ENCODE measurements at regions not wholly inside any gene's neighbourhood (a gene's known extent, or its start where the extent isn't known, plus 50 kb on each side); places are given as distances from the start of the nearest gene placed in this dataset.

DNA sequence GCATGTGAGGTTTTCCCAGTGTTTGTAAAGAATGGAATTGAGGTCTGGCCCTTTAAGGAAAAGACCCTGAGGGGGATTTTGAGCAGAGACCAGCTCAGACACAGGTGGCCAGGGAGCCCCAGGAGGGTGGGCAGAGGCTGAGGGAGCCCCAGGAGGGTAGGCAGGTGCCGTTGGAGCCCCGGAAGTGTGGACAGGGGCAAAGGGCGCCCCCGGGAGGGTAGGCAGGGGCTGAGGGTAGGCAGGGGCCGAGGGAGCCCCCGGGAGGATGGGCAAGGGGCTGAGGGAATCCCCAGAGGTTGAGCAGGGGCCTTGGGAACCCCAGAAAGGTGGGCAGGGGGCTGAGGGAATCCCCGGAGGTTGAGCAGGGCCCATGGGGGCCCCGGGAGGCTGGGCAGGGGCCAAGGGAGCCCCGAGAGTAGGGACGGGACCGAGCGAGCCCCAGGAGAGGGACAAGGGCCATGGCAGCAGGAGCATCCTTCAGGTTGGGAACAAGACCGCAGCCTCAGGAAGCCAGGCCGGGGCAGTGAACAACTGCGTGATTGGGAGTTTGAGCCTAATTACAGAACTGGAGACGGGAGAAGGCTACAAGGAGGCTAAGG, 292.0 kb downstream of the BRD1 start:
- no peak overlapping the region for H3K4me3 ChIP-seq (ENCODE audit: low read depth, low read length)

DNA sequence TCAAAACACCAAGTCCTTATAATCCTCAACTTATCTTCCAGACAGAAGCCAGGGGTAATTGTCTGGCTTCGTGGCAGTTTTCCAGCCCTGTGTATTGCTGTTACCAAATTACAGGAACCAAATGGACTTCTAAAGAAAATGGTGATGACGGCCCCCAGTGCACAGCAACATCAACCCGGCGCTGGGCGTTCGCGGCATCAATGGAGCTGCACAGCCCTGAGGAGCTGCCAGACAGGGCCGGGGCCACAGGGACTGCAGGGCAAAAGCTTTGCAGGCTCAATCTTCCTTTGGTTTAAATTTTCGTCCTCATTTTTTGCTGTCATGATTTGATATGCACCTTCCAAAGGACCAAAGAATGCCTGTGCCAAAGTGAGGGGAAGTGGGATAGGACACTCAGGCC, 292.5 kb downstream of the BRD1 start:
- TF ChIP-seq, protein P1, sequence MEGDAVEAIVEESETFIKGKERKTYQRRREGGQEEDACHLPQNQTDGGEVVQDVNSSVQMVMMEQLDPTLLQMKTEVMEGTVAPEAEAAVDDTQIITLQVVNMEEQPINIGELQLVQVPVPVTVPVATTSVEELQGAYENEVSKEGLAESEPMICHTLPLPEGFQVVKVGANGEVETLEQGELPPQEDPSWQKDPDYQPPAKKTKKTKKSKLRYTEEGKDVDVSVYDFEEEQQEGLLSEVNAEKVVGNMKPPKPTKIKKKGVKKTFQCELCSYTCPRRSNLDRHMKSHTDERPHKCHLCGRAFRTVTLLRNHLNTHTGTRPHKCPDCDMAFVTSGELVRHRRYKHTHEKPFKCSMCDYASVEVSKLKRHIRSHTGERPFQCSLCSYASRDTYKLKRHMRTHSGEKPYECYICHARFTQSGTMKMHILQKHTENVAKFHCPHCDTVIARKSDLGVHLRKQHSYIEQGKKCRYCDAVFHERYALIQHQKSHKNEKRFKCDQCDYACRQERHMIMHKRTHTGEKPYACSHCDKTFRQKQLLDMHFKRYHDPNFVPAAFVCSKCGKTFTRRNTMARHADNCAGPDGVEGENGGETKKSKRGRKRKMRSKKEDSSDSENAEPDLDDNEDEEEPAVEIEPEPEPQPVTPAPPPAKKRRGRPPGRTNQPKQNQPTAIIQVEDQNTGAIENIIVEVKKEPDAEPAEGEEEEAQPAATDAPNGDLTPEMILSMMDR (IDR thresholded peaks at IDR 0.05; ENCODE audit: low read depth, low read length, missing control alignments) = no peak

More for the DNA sequence above, 292.0 kb downstream of the BRD1 start:
- TF ChIP-seq, protein P1 (IDR thresholded peaks at IDR 0.05; ENCODE audit: low read depth, low read length, missing control alignments) = no peak
- in situ Hi-C loops (cut with HindIII; ENCODE audit: low sequenced_read_pairs) = no loop called here
- DNase-seq (ENCODE audit: low read depth) = no peak

DNA sequence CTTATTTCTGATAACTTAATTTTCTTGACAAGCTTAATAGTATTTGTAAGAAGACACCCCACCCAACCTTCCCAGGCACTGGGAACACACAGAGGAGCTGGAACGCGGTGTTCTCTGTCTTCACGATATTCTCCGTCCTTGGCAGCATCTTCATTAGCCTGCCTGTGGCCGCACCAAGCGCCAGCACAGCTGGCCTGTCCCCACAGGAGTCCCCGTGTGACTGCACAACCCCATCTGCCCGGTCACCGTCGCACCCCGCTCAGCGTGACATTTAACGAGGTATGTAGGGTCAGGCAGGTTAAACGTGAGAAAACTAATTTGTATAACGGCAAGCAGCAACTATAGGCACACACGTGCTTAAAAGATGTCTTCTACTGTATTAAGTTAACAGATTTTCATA, 293.3 kb downstream of the BRD1 start:
- TF ChIP-seq, protein P1 (IDR thresholded peaks at IDR 0.05; ENCODE audit: low read depth, low read length, missing control alignments) = no peak
- in situ Hi-C loops (cut with HindIII; ENCODE audit: low sequenced_read_pairs) = no loop called here
- DNase-seq (ENCODE audit: low read depth) = no peak
- H3K4me3 ChIP-seq (ENCODE audit: low read depth, low read length) = no peak overlapping the region

More for the DNA sequence above, 292.5 kb downstream of the BRD1 start:
- in situ Hi-C loops (cut with HindIII; ENCODE audit: low sequenced_read_pairs) = no loop called here
- no peak for DNase-seq (ENCODE audit: low read depth)
- no peak overlapping the region for H3K4me3 ChIP-seq (ENCODE audit: low read depth, low read length)

DNA sequence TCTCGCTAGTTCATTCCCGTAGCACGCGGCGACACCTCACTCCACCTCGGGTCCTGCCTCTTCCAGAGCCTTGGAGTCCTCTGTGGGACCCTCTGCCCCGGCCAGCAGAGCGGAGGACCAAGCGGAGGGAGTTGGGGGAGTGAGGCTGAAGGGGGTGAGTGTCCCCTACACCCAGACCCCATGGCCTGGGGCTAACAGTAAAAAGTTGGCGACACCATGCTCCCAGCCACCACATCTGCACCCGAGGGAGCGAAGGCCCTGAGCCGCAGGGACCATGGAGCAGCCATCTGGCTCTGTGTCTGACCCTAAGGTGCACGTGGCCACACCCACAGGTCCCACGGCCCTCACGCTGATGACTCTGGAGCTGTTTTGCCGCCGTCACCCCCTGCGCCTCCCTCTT, 293.8 kb downstream of the BRD1 start:
- TF ChIP-seq, protein P1 (IDR thresholded peaks at IDR 0.05; ENCODE audit: low read depth, low read length, missing control alignments) = no peak
- DNase-seq (ENCODE audit: low read depth) = no peak
- no peak overlapping the region for H3K4me3 ChIP-seq (ENCODE audit: low read depth, low read length)
- in situ Hi-C loops (cut with HindIII; ENCODE audit: low sequenced_read_pairs) = no loop called here

DNA sequence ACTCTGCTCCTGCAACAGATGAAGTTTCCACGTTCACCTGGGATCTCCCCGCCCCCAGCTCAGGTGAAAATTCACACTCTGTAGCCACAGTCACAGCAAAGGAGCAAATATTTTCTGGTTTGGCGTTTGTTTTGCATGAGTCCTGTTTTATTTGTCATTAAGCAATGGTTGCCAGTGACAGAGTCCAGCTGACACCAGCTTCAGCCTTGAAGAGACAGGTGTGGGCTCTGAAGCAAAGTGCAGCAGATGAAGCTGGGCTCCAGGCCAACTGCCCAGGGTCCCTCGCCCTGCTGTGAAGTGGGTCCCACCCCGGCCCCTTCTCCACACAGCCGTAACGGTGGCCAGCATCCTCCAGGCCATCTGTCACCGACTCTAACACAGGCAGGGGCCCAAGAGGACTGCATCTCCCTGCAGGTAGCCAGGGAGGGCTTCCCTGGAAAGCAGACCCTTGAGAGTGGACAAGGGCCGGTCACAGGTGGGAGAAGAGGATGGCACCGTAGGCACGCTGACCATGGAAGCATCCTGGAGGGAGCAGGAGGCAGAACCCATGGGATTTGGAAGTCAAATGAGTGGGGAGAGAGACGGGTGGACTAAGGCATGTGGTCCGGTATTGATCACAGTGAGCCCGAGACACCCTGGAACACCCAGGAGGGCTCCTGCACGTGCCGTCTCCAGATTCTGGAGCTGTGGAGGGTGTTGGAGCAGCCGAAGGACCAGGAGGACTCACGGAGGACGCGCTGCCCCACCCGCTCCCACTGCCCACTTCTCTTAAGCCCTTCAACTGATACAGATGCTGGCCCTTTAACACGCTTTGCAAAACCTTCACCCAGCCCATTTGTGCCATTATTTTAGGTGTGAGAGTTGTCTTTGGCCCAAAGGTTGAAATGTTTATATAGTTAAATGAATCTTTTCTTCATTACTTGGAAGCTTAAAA, 294.5 kb downstream of the BRD1 start:
- in situ Hi-C loops (cut with HindIII; ENCODE audit: low sequenced_read_pairs) = no loop called here
- no peak overlapping the region for H3K4me3 ChIP-seq (ENCODE audit: low read depth, low read length)
- DNase-seq (ENCODE audit: low read depth) = no peak
- TF ChIP-seq, protein P1 (IDR thresholded peaks at IDR 0.05; ENCODE audit: low read depth, low read length, missing control alignments) = no peak

DNA sequence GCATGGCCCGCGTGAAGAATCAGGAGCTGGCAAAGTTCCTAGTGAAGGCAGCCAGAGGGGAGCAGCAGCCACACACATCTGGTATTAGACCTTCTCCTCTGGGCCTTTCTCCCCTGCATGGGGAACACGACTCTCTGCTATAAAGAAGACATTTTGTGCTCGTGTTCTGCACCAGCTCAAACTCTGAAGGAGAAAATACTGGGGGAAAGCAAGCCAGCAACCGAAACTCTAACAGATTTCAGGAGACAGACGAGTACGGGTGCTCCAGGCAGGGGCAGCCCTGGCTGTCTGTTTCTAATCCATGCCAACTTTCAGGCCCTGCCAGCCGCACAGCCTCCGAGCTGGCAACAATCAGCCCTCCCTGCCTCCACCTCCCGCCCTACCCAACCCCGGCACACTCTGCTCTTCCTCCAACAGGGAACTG, 296.3 kb downstream of the BRD1 start:
- in situ Hi-C loops (cut with HindIII; ENCODE audit: low sequenced_read_pairs) = no loop called here

More for the DNA sequence above, 296.3 kb downstream of the BRD1 start:
- H3K4me3 ChIP-seq (ENCODE audit: low read depth, low read length) = no peak overlapping the region
- TF ChIP-seq, protein P1 (IDR thresholded peaks at IDR 0.05; ENCODE audit: low read depth, low read length, missing control alignments) = no peak
- DNase-seq (ENCODE audit: low read depth) = no peak
